Liver (tissue), 3 donors: ENCODE measurements at regions not wholly inside any gene's neighbourhood (a gene's known extent, or its start where the extent isn't known, plus 50 kb on each side); places are given as distances from the start of the nearest gene placed in this dataset.

Experiments
- FOXA2 ChIP-seq: IDR thresholded peaks from 2 replicates; pipeline ENCODE4 v1.6.1; 2016; ENCODE audit warnings: antibody characterized with exemption
- GABPA ChIP-seq, 2 donors: IDR thresholded peaks in 1 of 2; conservative IDR thresholded peaks in 1 of 2; 2 replicates each; pipeline ENCODE4 v1.6.1; 2016; ENCODE audit warnings: antibody characterized with exemption in 2 of 2, mild to moderate bottlenecking in 1 of 2, moderate library complexity in 1 of 2
- JUND ChIP-seq, 2 donors: IDR thresholded peaks; 2 replicates each; pipeline ENCODE4 v1.6.1; 2016; ENCODE audit warnings: antibody characterized with exemption in 2 of 2
- RAD21 ChIP-seq, 2 donors: IDR thresholded peaks; 2 replicates each; pipeline ENCODE4 v1.6.1; 2016; ENCODE audit warnings: antibody characterized with exemption in 2 of 2, mild to moderate bottlenecking in 2 of 2
- TAF1 ChIP-seq: conservative IDR thresholded peaks from 2 replicates; pipeline ENCODE4 v1.6.1; 2016; ENCODE audit warnings: antibody characterized with exemption, mild to moderate bottlenecking
- YY1 ChIP-seq: IDR thresholded peaks from 2 replicates; pipeline ENCODE4 v1.6.1; 2016; ENCODE audit warnings: antibody characterized with exemption, mild to moderate bottlenecking
- TF ChIP-seq, protein P1 (sequence below): fragments of 150-350 bp; IDR thresholded peaks from 2 replicates; pipeline ENCODE4 v1.5.1; 2017; ENCODE audit warnings: improper control_type of control experiment, low read depth, low read length; ENCODE audit not compliant: missing input control
- TF ChIP-seq, protein P2 (sequence below): IDR thresholded peaks from 2 replicates; pipeline ENCODE4 v1.6.1; 2016; ENCODE audit warnings: antibody characterized with exemption, mild to moderate bottlenecking
- TF ChIP-seq, protein P3 (sequence below): IDR thresholded peaks from 2 replicates; pipeline ENCODE4 v1.6.1; 2016; ENCODE audit warnings: antibody characterized with exemption
- TF ChIP-seq, protein P4 (sequence below): IDR thresholded peaks from 2 replicates; pipeline ENCODE4 v1.6.1; 2016; ENCODE audit warnings: antibody characterized with exemption
- TF ChIP-seq, protein P5 (sequence below): IDR thresholded peaks from 2 replicates; pipeline ENCODE4 v1.6.1; 2016; ENCODE audit warnings: antibody characterized with exemption
- donor health status: healthy.
- donor health status: healthy.

DNA sequence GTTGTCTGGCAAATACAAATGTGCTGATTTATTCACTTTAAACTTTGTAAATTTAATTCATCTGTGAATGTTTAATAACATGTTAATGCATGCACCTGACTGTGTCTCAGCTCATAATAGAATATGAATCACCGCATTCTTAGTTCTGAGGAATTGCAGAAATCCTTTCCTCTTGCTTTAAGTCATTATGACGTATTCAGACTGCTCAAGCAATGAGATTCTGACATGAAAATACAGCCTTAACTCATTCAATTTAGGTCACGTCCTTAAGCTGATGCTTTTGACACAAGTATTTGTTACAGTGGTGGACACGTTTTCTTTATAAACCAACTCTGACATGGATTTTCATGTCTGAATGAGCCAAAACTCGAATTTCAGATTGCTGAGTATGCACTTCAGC is 541.0 kb upstream of the KLF12 start:
- TF ChIP-seq, protein P1, sequence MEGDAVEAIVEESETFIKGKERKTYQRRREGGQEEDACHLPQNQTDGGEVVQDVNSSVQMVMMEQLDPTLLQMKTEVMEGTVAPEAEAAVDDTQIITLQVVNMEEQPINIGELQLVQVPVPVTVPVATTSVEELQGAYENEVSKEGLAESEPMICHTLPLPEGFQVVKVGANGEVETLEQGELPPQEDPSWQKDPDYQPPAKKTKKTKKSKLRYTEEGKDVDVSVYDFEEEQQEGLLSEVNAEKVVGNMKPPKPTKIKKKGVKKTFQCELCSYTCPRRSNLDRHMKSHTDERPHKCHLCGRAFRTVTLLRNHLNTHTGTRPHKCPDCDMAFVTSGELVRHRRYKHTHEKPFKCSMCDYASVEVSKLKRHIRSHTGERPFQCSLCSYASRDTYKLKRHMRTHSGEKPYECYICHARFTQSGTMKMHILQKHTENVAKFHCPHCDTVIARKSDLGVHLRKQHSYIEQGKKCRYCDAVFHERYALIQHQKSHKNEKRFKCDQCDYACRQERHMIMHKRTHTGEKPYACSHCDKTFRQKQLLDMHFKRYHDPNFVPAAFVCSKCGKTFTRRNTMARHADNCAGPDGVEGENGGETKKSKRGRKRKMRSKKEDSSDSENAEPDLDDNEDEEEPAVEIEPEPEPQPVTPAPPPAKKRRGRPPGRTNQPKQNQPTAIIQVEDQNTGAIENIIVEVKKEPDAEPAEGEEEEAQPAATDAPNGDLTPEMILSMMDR = no peak
- TF ChIP-seq, protein P2, sequence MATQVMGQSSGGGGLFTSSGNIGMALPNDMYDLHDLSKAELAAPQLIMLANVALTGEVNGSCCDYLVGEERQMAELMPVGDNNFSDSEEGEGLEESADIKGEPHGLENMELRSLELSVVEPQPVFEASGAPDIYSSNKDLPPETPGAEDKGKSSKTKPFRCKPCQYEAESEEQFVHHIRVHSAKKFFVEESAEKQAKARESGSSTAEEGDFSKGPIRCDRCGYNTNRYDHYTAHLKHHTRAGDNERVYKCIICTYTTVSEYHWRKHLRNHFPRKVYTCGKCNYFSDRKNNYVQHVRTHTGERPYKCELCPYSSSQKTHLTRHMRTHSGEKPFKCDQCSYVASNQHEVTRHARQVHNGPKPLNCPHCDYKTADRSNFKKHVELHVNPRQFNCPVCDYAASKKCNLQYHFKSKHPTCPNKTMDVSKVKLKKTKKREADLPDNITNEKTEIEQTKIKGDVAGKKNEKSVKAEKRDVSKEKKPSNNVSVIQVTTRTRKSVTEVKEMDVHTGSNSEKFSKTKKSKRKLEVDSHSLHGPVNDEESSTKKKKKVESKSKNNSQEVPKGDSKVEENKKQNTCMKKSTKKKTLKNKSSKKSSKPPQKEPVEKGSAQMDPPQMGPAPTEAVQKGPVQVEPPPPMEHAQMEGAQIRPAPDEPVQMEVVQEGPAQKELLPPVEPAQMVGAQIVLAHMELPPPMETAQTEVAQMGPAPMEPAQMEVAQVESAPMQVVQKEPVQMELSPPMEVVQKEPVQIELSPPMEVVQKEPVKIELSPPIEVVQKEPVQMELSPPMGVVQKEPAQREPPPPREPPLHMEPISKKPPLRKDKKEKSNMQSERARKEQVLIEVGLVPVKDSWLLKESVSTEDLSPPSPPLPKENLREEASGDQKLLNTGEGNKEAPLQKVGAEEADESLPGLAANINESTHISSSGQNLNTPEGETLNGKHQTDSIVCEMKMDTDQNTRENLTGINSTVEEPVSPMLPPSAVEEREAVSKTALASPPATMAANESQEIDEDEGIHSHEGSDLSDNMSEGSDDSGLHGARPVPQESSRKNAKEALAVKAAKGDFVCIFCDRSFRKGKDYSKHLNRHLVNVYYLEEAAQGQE = no peak
- TF ChIP-seq, protein P3, sequence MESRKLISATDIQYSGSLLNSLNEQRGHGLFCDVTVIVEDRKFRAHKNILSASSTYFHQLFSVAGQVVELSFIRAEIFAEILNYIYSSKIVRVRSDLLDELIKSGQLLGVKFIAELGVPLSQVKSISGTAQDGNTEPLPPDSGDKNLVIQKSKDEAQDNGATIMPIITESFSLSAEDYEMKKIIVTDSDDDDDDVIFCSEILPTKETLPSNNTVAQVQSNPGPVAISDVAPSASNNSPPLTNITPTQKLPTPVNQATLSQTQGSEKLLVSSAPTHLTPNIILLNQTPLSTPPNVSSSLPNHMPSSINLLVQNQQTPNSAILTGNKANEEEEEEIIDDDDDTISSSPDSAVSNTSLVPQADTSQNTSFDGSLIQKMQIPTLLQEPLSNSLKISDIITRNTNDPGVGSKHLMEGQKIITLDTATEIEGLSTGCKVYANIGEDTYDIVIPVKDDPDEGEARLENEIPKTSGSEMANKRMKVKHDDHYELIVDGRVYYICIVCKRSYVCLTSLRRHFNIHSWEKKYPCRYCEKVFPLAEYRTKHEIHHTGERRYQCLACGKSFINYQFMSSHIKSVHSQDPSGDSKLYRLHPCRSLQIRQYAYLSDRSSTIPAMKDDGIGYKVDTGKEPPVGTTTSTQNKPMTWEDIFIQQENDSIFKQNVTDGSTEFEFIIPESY = no peak
- TF ChIP-seq, protein P4, sequence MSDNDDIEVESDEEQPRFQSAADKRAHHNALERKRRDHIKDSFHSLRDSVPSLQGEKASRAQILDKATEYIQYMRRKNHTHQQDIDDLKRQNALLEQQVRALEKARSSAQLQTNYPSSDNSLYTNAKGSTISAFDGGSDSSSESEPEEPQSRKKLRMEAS = no peak
- no peak for TF ChIP-seq YY1
- TF ChIP-seq JUND (IDR thresholded peaks at IDR 0.05) = no peak
- TF ChIP-seq FOXA2 = no peak
- TF ChIP-seq, protein P5, sequence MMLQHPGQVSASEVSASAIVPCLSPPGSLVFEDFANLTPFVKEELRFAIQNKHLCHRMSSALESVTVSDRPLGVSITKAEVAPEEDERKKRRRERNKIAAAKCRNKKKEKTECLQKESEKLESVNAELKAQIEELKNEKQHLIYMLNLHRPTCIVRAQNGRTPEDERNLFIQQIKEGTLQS = no peak
- TF ChIP-seq RAD21 (IDR thresholded peaks at IDR 0.05) = no peak
- no peak for TF ChIP-seq TAF1
- TF ChIP-seq GABPA (IDR thresholded peaks at IDR 0.05 in 1 of 2, conservative IDR thresholded peaks at IDR 0.05 in 1 of 2) = no peak
